GM12878 (cell line): ENCODE measurements at regions not wholly inside any gene's neighbourhood (a gene's known extent, or its start where the extent isn't known, plus 50 kb on each side); places are given as distances from the start of the nearest gene placed in this dataset.

Source experiments
- ATAC-seq: fragments of 200-7000 bp; cut with Tn5 transposase; 3 replicates; pipeline ENCODE4 v1.9.1; 2020; ENCODE audit warnings: mild to moderate bottlenecking, moderate library complexity
- BruUV-seq: library from RNA; stranded (reverse); fragments of 400-500 nt; replicated peaks from 2 replicates; lab custom pipeline; 2021; lab: Mats Ljungman, UMichigan
- CTCF ChIA-PET: fragments of 300-600 bp; sonication (Branson Sonifier 250); formaldehyde crosslinking; extraction: SDS; loops from one replicate; lab custom pipeline; 2021; ENCODE audit warnings: inconsistent platforms; lab: Yijun Ruan, JAX
- POLR2A ChIA-PET: fragments of 350-600 bp; formaldehyde crosslinking; extraction: SDS; loops from one replicate; lab custom pipeline; 2021; ENCODE audit warnings: inconsistent platforms; lab: Charles Lee
- RAD21 ChIA-PET: fragments of 300-600 bp; sonication (Branson Sonifier 250); formaldehyde crosslinking; loops from one replicate; lab custom pipeline; 2023; ENCODE audit warnings: antibody characterized with exemption; ENCODE audit not compliant: unreplicated experiment; lab: Charles Lee
- SMC1A ChIA-PET: fragments of 300-600 bp; sonication (Branson Sonifier 250); formaldehyde crosslinking; loops from one replicate; lab custom pipeline; 2023; ENCODE audit not compliant: unreplicated experiment, uncharacterized antibody; lab: Charles Lee
- DNase-seq: peaks from one replicate; pipeline ENCODE4 v3.0.0-alpha.2; 2011; ENCODE audit warnings: low read depth, low spot score
- FAIRE-seq: peaks from 3 replicates; lab custom pipeline; 2011; peaks lifted over from hg19 to GRCh38; lab: Jason Lieb, UNC
- H2AFZ ChIP-seq: 2 replicates; pipeline ENCODE4 v1.6.0; 2011; ENCODE audit warnings: low read depth, low read length, control low read depth; ENCODE audit not compliant: control insufficient read depth
- H3K27ac ChIP-seq: 2 replicates; pipeline ENCODE4 v1.5.1; 2011; ENCODE audit warnings: control low read depth; ENCODE audit not compliant: control insufficient read depth, insufficient read depth
- H3K27me3 ChIP-seq, 2 experiments: replicated peaks in 1 of 2; 2 replicates each; pipeline versions ENCODE4 v1.6.0 to v1.6.1; 2011; ENCODE audit warnings: low read length in 1 of 2; ENCODE audit not compliant: control insufficient read depth in 2 of 2, insufficient read depth in 2 of 2
- H3K36me3 ChIP-seq, 2 experiments: 2 replicates each; pipeline ENCODE4 v1.5.1; 2011; ENCODE audit warnings: low read length in 1 of 2; ENCODE audit not compliant: control insufficient read depth in 2 of 2, insufficient read depth in 2 of 2
- H3K4me1 ChIP-seq: 2 replicates; pipeline ENCODE4 v1.6.1; 2011; ENCODE audit warnings: mild to moderate bottlenecking, low read length, moderate library complexity, mixed read lengths; ENCODE audit not compliant: control insufficient read depth, insufficient read depth
- H3K4me2 ChIP-seq: 2 replicates; pipeline ENCODE4 v1.6.0; 2011; ENCODE audit warnings: control low read depth; ENCODE audit not compliant: control insufficient read depth, insufficient read depth
- H3K4me3 ChIP-seq: fragments of 200-600 bp; sonication (generic); 2 replicates; pipeline ENCODE4 v1.5.1; 2016
- H3K79me2 ChIP-seq: 2 replicates; pipeline ENCODE4 v1.6.0; 2011; ENCODE audit warnings: low read length; ENCODE audit not compliant: control insufficient read depth, insufficient read depth
- H3K9ac ChIP-seq: 2 replicates; pipeline ENCODE4 v1.8.0; 2011; ENCODE audit warnings: low read length, control low read depth, mixed read lengths; ENCODE audit not compliant: control insufficient read depth, insufficient read depth
- H3K9me3 ChIP-seq: replicated peaks from 3 replicates; pipeline ENCODE4 v1.5.1; 2011; ENCODE audit warnings: mild to moderate bottlenecking, low read length; ENCODE audit not compliant: control insufficient read depth, insufficient read depth
- H4K20me1 ChIP-seq: 2 replicates; pipeline ENCODE4 v1.6.0; 2011; ENCODE audit not compliant: control insufficient read depth, insufficient read depth
- FOXK2 ChIP-seq: fragments of 450-650 bp; IDR thresholded peaks from 2 replicates; pipeline ENCODE4 v1.6.1; 2017; ENCODE audit warnings: mild to moderate bottlenecking, moderate library complexity
- IRF3 ChIP-seq: fragments of 450-650 bp; IDR thresholded peaks from 2 replicates; pipeline ENCODE4 v1.6.1; 2014; ENCODE audit warnings: mild to moderate bottlenecking
- JUNB ChIP-seq: IDR thresholded peaks from 2 replicates; pipeline ENCODE4 v1.6.1; 2016; ENCODE audit warnings: antibody characterized with exemption, mild to moderate bottlenecking
- NFYA ChIP-seq: IDR thresholded peaks from 2 replicates; pipeline ENCODE4 v1.6.1; 2011; ENCODE audit warnings: low read depth, mild to moderate bottlenecking, low read length, improper control_type of control experiment, borderline replicate concordance
- PKNOX1 ChIP-seq: fragments of 450-650 bp; IDR thresholded peaks from 2 replicates; pipeline ENCODE4 v1.6.1; 2016; ENCODE audit warnings: mild to moderate bottlenecking
- RCOR1 ChIP-seq: conservative IDR thresholded peaks from 2 replicates; pipeline ENCODE4 v1.6.1; 2012; ENCODE audit warnings: low read depth, low read length, improper control_type of control experiment
- RFX5 ChIP-seq: IDR thresholded peaks from 2 replicates; pipeline ENCODE4 v1.6.1; 2011; ENCODE audit warnings: low read depth, low read length, improper control_type of control experiment
- SPI1 ChIP-seq: IDR thresholded peaks from 2 replicates; pipeline ENCODE4 v1.6.1; 2011; ENCODE audit warnings: low read depth, mild to moderate bottlenecking, low read length, moderate library complexity, borderline replicate concordance; ENCODE audit not compliant: insufficient read depth
- WGBS: methylation state at CpG from one replicate; pipeline ENCODE4 v1.1.6; 2016; ENCODE audit warnings: low lambda C conversion rate; ENCODE audit not compliant: insufficient replicate concordance, insufficient coverage; ENCODE audit errors: missing lambda C conversion rate; 5-methylcytosine and 5-hydroxymethylcytosine counted together
- in situ Hi-C: fragments of 300-500 bp; cut with MboI; formaldehyde crosslinking; loops from 9 replicates; pipeline ENCODE4 v1.14.3; 2018; ENCODE audit warnings: mixed read lengths
- intact Hi-C: fragments of 100-400 bp; cut with micrococcal nuclease; formaldehyde crosslinking; loops from one replicate; pipeline ENCODE4 v1.14.2; 2022; ENCODE audit not compliant: unreplicated experiment
- TF ChIP-seq, protein P1 (sequence below): fragments of 450-650 bp; IDR thresholded peaks from 2 replicates; pipeline ENCODE4 v1.6.1; 2018; ENCODE audit warnings: mild to moderate bottlenecking, low read depth, moderate library complexity; ENCODE audit not compliant: partially characterized antibody
- TF ChIP-seq, protein P2 (sequence below): fragments of 450-650 bp; IDR thresholded peaks from 2 replicates; pipeline ENCODE4 v1.6.1; 2017; ENCODE audit warnings: borderline replicate concordance
- TF ChIP-seq, protein P3 (sequence below): IDR thresholded peaks from 2 replicates; pipeline ENCODE4 v1.6.1; 2011; ENCODE audit warnings: low read depth, low read length, improper control_type of control experiment, borderline replicate concordance

- TF ChIP-seq, protein P1, sequence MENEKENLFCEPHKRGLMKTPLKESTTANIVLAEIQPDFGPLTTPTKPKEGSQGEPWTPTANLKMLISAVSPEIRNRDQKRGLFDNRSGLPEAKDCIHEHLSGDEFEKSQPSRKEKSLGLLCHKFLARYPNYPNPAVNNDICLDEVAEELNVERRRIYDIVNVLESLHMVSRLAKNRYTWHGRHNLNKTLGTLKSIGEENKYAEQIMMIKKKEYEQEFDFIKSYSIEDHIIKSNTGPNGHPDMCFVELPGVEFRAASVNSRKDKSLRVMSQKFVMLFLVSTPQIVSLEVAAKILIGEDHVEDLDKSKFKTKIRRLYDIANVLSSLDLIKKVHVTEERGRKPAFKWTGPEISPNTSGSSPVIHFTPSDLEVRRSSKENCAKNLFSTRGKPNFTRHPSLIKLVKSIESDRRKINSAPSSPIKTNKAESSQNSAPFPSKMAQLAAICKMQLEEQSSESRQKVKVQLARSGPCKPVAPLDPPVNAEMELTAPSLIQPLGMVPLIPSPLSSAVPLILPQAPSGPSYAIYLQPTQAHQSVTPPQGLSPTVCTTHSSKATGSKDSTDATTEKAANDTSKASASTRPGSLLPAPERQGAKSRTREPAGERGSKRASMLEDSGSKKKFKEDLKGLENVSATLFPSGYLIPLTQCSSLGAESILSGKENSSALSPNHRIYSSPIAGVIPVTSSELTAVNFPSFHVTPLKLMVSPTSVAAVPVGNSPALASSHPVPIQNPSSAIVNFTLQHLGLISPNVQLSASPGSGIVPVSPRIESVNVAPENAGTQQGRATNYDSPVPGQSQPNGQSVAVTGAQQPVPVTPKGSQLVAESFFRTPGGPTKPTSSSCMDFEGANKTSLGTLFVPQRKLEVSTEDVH: no peak
- TF ChIP-seq, protein P2, sequence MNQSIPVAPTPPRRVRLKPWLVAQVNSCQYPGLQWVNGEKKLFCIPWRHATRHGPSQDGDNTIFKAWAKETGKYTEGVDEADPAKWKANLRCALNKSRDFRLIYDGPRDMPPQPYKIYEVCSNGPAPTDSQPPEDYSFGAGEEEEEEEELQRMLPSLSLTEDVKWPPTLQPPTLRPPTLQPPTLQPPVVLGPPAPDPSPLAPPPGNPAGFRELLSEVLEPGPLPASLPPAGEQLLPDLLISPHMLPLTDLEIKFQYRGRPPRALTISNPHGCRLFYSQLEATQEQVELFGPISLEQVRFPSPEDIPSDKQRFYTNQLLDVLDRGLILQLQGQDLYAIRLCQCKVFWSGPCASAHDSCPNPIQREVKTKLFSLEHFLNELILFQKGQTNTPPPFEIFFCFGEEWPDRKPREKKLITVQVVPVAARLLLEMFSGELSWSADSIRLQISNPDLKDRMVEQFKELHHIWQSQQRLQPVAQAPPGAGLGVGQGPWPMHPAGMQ: no peak
- TF ChIP-seq FOXK2 (no peak), SPI1 (no peak), RFX5 (no peak), RCOR1 (no peak)
These were observed 184.5 kb downstream of the SPRY1 start (continued) for GRCh38 chr4:123580981-123581664.

- Histone ChIP-seq H3K27me3 (no peaks in the 10 kb centered on the region), H3K27ac (no peak overlapping the region), H3K79me2 (no peaks in the 10 kb centered on the region), H3K4me3 (no peak overlapping the region), H3K9ac (no peak overlapping the region), H3K4me1 (no peaks in the 10 kb centered on the region), H3K9me3 (peaks cover 4% of the 10 kb centered on the region), H2AFZ (no peak overlapping the region), H3K36me3 (no peaks in the 10 kb centered on the region), H4K20me1 (no peaks in the 10 kb centered on the region), H3K4me2 (no peak overlapping the region)
- intact Hi-C loops (no loop called here), in situ Hi-C loops (no loop called here)
- FAIRE-seq (no peak), DNase-seq (no peak), ATAC-seq (no peak)
- no TSS peak for BruUV-seq
- ChIA-PET RAD21 (no interaction called here), POLR2A (no interaction called here), CTCF (interaction anchor here (2.5 kb wide), 1 partner anchor 17 kb away, joined by 6 read pairs; no protein-coding TSS in a partner anchor), SMC1A (no interaction called here)
- TF ChIP-seq JUNB (no peak), PKNOX1 (no peak), IRF3 (no peak), NFYA (no peak)
- TF ChIP-seq, protein P3, sequence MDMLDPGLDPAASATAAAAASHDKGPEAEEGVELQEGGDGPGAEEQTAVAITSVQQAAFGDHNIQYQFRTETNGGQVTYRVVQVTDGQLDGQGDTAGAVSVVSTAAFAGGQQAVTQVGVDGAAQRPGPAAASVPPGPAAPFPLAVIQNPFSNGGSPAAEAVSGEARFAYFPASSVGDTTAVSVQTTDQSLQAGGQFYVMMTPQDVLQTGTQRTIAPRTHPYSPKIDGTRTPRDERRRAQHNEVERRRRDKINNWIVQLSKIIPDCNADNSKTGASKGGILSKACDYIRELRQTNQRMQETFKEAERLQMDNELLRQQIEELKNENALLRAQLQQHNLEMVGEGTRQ: no peak
- WGBS: 18% methylated on average over 3 of the region's 3 CpGs
These were observed 185.2 kb downstream of the SPRY1 start for GRCh38 chr4:123581802-123582201.
